H9 (cell line): ENCODE measurements at regions not wholly inside any gene's neighbourhood (a gene's known extent, or its start where the extent isn't known, plus 50 kb on each side); places are given as distances from the start of the nearest gene placed in this dataset.

Experiments used
- DNase-seq: peaks from one replicate; pipeline ENCODE4 v3.0.0-alpha.2; 2017
- H2AFZ ChIP-seq: one replicate; pipeline ENCODE4 v1.6.1; 2013; ENCODE audit warnings: mild to moderate bottlenecking, low read length, control low read depth, moderate library complexity
- H2AK5ac ChIP-seq: 2 replicates; pipeline ENCODE4 v1.6.1; 2013; ENCODE audit warnings: low read length, control low read depth, mixed read lengths; ENCODE audit not compliant: insufficient read length
- H2BK120ac ChIP-seq: one replicate; pipeline ENCODE4 v1.6.1; 2013; ENCODE audit warnings: low read depth, mild to moderate bottlenecking, low read length, control low read depth, inconsistent platforms; ENCODE audit not compliant: poor library complexity, severe bottlenecking
- H2BK12ac ChIP-seq: 2 replicates; pipeline ENCODE4 v1.6.1; 2013; ENCODE audit warnings: low read length, control low read depth, mixed read lengths, low read depth; ENCODE audit not compliant: insufficient read length
- H2BK15ac ChIP-seq: 2 replicates; pipeline ENCODE4 v1.6.1; 2013; ENCODE audit warnings: low read depth, low read length, control low read depth
- H2BK20ac ChIP-seq: one replicate; pipeline ENCODE4 v1.6.1; 2013; ENCODE audit warnings: low read depth, mild to moderate bottlenecking, low read length, control low read depth, inconsistent platforms; ENCODE audit not compliant: poor library complexity, severe bottlenecking
- H2BK5ac ChIP-seq: 2 replicates; pipeline ENCODE4 v1.6.1; 2013; ENCODE audit warnings: low read length, control low read depth, mixed read lengths; ENCODE audit not compliant: insufficient read length
- H3K14ac ChIP-seq: 2 replicates; pipeline ENCODE4 v1.6.1; 2013; ENCODE audit warnings: low read length, control low read depth; ENCODE audit not compliant: insufficient read depth
- H3K18ac ChIP-seq: 2 replicates; pipeline ENCODE4 v1.6.1; 2013; ENCODE audit warnings: low read depth, mild to moderate bottlenecking, mixed read lengths, low read length, control low read depth; ENCODE audit not compliant: insufficient read length
- H3K23ac ChIP-seq: 2 replicates; pipeline ENCODE4 v1.6.1; 2013; ENCODE audit warnings: low read length, control low read depth, mixed read lengths, low read depth; ENCODE audit not compliant: insufficient read length
- H3K23me2 ChIP-seq: 2 replicates; pipeline ENCODE4 v1.6.1; 2013; ENCODE audit warnings: low read depth, mild to moderate bottlenecking, mixed read lengths, low read length, control low read depth; ENCODE audit not compliant: insufficient read length, poor library complexity, severe bottlenecking
- H3K27ac ChIP-seq: 2 replicates; pipeline ENCODE4 v1.5.1; 2013; ENCODE audit warnings: low read length, control low read depth, mixed read lengths, low read depth; ENCODE audit not compliant: insufficient read length
- H3K27me3 ChIP-seq: 2 replicates; pipeline ENCODE4 v1.6.1; 2013; ENCODE audit warnings: low read length, control low read depth, inconsistent platforms; ENCODE audit not compliant: insufficient read depth
- H3K4ac ChIP-seq: 2 replicates; pipeline ENCODE4 v1.6.1; 2013; ENCODE audit warnings: low read depth, mild to moderate bottlenecking, control low read depth, inconsistent platforms, low read length, moderate library complexity
- H3K4me1 ChIP-seq: 2 replicates; pipeline ENCODE4 v1.6.1; 2013; ENCODE audit warnings: low read length, control low read depth, inconsistent platforms; ENCODE audit not compliant: insufficient read depth
- H3K4me2 ChIP-seq: 2 replicates; pipeline ENCODE4 v1.6.1; 2013; ENCODE audit warnings: low read length, control low read depth, mixed read lengths; ENCODE audit not compliant: insufficient read length, insufficient read depth
- H3K56ac ChIP-seq: 2 replicates; pipeline ENCODE4 v1.6.1; 2013; ENCODE audit warnings: low read depth, mild to moderate bottlenecking, mixed read lengths, low read length, control low read depth; ENCODE audit not compliant: insufficient read length
- H3K79me1 ChIP-seq: 2 replicates; pipeline ENCODE4 v1.6.1; 2013; ENCODE audit warnings: low read depth, mild to moderate bottlenecking, moderate library complexity, low read length, control low read depth, inconsistent platforms; ENCODE audit not compliant: insufficient read depth, poor library complexity, severe bottlenecking
- H3K79me2 ChIP-seq: 2 replicates; pipeline ENCODE4 v1.6.1; 2013; ENCODE audit warnings: low read length, control low read depth, inconsistent platforms; ENCODE audit not compliant: insufficient read depth
- H3K9ac ChIP-seq: 2 replicates; pipeline ENCODE4 v1.6.1; 2013; ENCODE audit warnings: low read length, control low read depth, mixed read lengths; ENCODE audit not compliant: insufficient read length; ENCODE audit errors: extremely low read depth
- H3K9me3 ChIP-seq: one replicate; pipeline ENCODE4 v1.6.1; 2013; ENCODE audit warnings: low read depth, low read length, inconsistent platforms; ENCODE audit not compliant: control insufficient read depth
- H3T11ph ChIP-seq: one replicate; pipeline ENCODE4 v1.6.1; 2013; ENCODE audit warnings: mild to moderate bottlenecking, low read length, control low read depth, inconsistent platforms
- H4K20me1 ChIP-seq: one replicate; pipeline ENCODE4 v1.6.1; 2013; ENCODE audit not compliant: control insufficient read depth, insufficient read length, insufficient read depth
- H4K5ac ChIP-seq: 2 replicates; pipeline ENCODE4 v1.6.1; 2013; ENCODE audit warnings: low read depth, mild to moderate bottlenecking, mixed read lengths, low read length, control low read depth; ENCODE audit not compliant: insufficient read length
- H4K8ac ChIP-seq: replicated peaks from 2 replicates; pipeline ENCODE4 v1.6.1; 2013; ENCODE audit warnings: low read length, control low read depth, mixed read lengths, low read depth; ENCODE audit not compliant: insufficient read length
- H4K91ac ChIP-seq: 2 replicates; pipeline ENCODE4 v1.6.1; 2013; ENCODE audit warnings: low read depth, mild to moderate bottlenecking, moderate library complexity, mixed read lengths, low read length, control low read depth; ENCODE audit not compliant: insufficient read length
- H3K27ac Mint-ChIP-seq, 3 experiments: 2 replicates in 2 of 3; 3 replicates in 1 of 3; pipeline ENCODE4 v1.8.0; 2020 to 2021; ENCODE audit warnings: mixed read lengths in 3 of 3, mild to moderate bottlenecking in 1 of 3, moderate library complexity in 1 of 3
- H3K27me3 Mint-ChIP-seq: 2 replicates; pipeline ENCODE4 v1.8.0; 2021; ENCODE audit warnings: low read depth, mild to moderate bottlenecking, moderate library complexity, mixed read lengths
- H3K36me3 Mint-ChIP-seq, 3 experiments: 2 replicates in 2 of 3; 3 replicates in 1 of 3; pipeline ENCODE4 v1.8.0; 2020 to 2021; ENCODE audit warnings: low read depth in 3 of 3, mixed read lengths in 3 of 3; ENCODE audit not compliant: insufficient read depth in 1 of 3
- H3K4me1 Mint-ChIP-seq, 2 experiments: 2 replicates each; pipeline ENCODE4 v1.8.0; 2020; ENCODE audit warnings: mixed read lengths in 2 of 2
- H3K4me3 Mint-ChIP-seq, 2 experiments: 2 replicates in 1 of 2; 3 replicates in 1 of 2; pipeline ENCODE4 v1.8.0; 2020 to 2021; ENCODE audit warnings: mild to moderate bottlenecking in 2 of 2, mixed read lengths in 2 of 2, moderate library complexity in 1 of 2
- H3K9me3 Mint-ChIP-seq, 2 experiments: 2 replicates in 1 of 2; 3 replicates in 1 of 2; pipeline ENCODE4 v1.8.0; 2020; ENCODE audit warnings: mild to moderate bottlenecking in 2 of 2, mixed read lengths in 2 of 2, moderate library complexity in 1 of 2
- WGBS: extraction: QIAGEN DNeasy Blood & Tissue Kit; methylation state at CpG from one replicate; pipeline ENCODE4 v1.1.7; 2013; ENCODE audit warnings: missing lambda C conversion rate, low lambda C conversion rate, mixed read lengths; ENCODE audit not compliant: insufficient read length; ENCODE audit errors: extremely low coverage; 5-methylcytosine and 5-hydroxymethylcytosine counted together
- TF ChIP-seq, protein P1 (sequence below): fragments of 200-600 bp; sonication (generic); conservative IDR thresholded peaks from 3 replicates; pipeline ENCODE4 v1.8.0; 2021; ENCODE audit warnings: antibody characterized with exemption, mild to moderate bottlenecking

- H3K36me3 Mint-ChIP-seq, result peaks cover 0 to 18% (median 4%) of the 10 kb centered on the region in 3 experiments; a peak in 6 of 7 replicates
- H3K4ac ChIP-seq, result no peak overlapping the region
- H3K4me1 ChIP-seq, result no peaks in the 10 kb centered on the region
- no peak overlapping the region for H3K23ac ChIP-seq
- H3K4me1 Mint-ChIP-seq, result peaks cover 9 to 12% of the 10 kb centered on the region in 2 experiments
- no peak overlapping the region for H2BK12ac ChIP-seq
- no peak overlapping the region for H3K14ac ChIP-seq
- H3K79me2 ChIP-seq, result no peaks in the 10 kb centered on the region
- H2BK120ac ChIP-seq, result no peak overlapping the region
- TF ChIP-seq, protein P1, sequence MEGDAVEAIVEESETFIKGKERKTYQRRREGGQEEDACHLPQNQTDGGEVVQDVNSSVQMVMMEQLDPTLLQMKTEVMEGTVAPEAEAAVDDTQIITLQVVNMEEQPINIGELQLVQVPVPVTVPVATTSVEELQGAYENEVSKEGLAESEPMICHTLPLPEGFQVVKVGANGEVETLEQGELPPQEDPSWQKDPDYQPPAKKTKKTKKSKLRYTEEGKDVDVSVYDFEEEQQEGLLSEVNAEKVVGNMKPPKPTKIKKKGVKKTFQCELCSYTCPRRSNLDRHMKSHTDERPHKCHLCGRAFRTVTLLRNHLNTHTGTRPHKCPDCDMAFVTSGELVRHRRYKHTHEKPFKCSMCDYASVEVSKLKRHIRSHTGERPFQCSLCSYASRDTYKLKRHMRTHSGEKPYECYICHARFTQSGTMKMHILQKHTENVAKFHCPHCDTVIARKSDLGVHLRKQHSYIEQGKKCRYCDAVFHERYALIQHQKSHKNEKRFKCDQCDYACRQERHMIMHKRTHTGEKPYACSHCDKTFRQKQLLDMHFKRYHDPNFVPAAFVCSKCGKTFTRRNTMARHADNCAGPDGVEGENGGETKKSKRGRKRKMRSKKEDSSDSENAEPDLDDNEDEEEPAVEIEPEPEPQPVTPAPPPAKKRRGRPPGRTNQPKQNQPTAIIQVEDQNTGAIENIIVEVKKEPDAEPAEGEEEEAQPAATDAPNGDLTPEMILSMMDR, result no peak
- H4K91ac ChIP-seq, result no peak overlapping the region
- no peak overlapping the region for H3K27ac Mint-ChIP-seq
- H3K4me3 Mint-ChIP-seq, result no peak overlapping the region
- no peak overlapping the region for H3K56ac ChIP-seq
- no peak overlapping the region for H3K18ac ChIP-seq
- H3K23me2 ChIP-seq, result no peaks in the 10 kb centered on the region
- H3K27me3 Mint-ChIP-seq, result no peaks in the 10 kb centered on the region
- DNase-seq, result no peak
- no peak overlapping the region for H2BK15ac ChIP-seq
- H3K27ac ChIP-seq, result no peak overlapping the region
- no peak overlapping the region for H4K5ac ChIP-seq
- no peaks in the 10 kb centered on the region for H4K20me1 ChIP-seq
- H3K79me1 ChIP-seq, result no peaks in the 10 kb centered on the region
- H4K8ac ChIP-seq, result no peak overlapping the region
- no peak overlapping the region for H2BK20ac ChIP-seq
- no peak overlapping the region for H3K4me2 ChIP-seq
- H2BK5ac ChIP-seq, result no peak overlapping the region
- no peak overlapping the region for H2AFZ ChIP-seq
- peaks cover 6 to 13% of the 10 kb centered on the region in 2 experiments; a peak in 4 of 5 replicates for H3K9me3 Mint-ChIP-seq
- H3K9ac ChIP-seq, result no peak overlapping the region
- no peak overlapping the region for H3T11ph ChIP-seq
- no peak overlapping the region for H2AK5ac ChIP-seq
- WGBS, result no CpG with 5 or more reads among the region's 2 CpGs
- no peaks in the 10 kb centered on the region for H3K27me3 ChIP-seq
- no peaks in the 10 kb centered on the region for H3K9me3 ChIP-seq
These were observed 145.4 kb upstream of the EYS start for GRCh38 chr6:65852369-65852852.
